Cardiac fibroblast (primary cell): ENCODE measurements at regions not wholly inside any gene's neighbourhood (a gene's known extent, or its start where the extent isn't known, plus 50 kb on each side); places are given as distances from the start of the nearest gene placed in this dataset.

Source experiments
- DNase-seq, 2 donors: peaks; one replicate each; pipeline versions ENCODE4 v3.0.0 to v3.0.0-alpha.2; 2010; ENCODE audit warnings: low read depth in 2 of 2
- H3K4me3 ChIP-seq, 2 donors: replicated peaks in 1 of 2; 1 replicate in 1 of 2; 2 replicates in 1 of 2; pipeline ENCODE4 v1.5.1; 2011; ENCODE audit warnings: low read depth in 2 of 2, low read length in 2 of 2, mild to moderate bottlenecking in 2 of 2, moderate library complexity in 1 of 2
- TF ChIP-seq, protein P1 (sequence below): IDR thresholded peaks from one replicate; pipeline ENCODE4 v1.5.1; 2011; ENCODE audit warnings: low read depth, mild to moderate bottlenecking, low read length, inconsistent platforms

DNA sequence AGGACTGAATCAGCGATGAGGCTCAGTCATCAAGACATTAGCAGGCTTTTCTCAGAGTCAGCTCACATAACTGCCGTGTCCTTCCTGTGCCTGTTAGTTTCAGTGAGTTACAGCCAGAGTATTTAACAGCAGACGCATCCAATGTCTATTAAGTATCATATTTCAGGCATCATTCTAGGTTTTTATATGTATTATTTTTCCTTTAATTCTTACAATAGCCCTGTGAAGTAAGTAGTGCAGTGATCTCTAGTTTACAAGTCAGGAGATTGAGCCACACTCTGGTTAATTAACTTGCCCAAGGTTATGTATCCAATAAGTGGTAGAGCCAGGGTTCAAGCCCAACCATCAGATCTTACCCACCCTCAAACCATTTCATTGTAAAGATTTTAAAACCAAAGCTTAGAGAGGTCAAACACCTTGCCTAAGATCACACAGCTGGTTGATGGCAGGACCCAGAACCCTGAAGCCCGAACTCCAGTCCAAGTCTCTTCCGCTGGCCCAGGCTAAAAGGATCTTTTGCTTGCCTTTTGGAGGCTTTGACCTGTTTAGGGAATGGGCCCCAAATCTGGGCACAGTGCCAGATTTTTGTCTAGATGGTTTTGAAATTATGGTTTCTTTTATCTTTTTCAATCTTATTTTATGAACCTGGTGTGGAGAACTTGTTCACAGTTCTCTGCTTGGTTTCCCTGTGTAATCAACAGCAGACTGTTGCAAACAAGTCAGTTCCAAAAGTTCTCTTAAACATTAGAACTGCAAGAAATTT is 261.2 kb upstream of the CLINT1 start:
- TF ChIP-seq, protein P1, sequence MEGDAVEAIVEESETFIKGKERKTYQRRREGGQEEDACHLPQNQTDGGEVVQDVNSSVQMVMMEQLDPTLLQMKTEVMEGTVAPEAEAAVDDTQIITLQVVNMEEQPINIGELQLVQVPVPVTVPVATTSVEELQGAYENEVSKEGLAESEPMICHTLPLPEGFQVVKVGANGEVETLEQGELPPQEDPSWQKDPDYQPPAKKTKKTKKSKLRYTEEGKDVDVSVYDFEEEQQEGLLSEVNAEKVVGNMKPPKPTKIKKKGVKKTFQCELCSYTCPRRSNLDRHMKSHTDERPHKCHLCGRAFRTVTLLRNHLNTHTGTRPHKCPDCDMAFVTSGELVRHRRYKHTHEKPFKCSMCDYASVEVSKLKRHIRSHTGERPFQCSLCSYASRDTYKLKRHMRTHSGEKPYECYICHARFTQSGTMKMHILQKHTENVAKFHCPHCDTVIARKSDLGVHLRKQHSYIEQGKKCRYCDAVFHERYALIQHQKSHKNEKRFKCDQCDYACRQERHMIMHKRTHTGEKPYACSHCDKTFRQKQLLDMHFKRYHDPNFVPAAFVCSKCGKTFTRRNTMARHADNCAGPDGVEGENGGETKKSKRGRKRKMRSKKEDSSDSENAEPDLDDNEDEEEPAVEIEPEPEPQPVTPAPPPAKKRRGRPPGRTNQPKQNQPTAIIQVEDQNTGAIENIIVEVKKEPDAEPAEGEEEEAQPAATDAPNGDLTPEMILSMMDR = no peak
- DNase-seq = peak in 1 of 2 donors; percentile 23
- no peak overlapping the region for H3K4me3 ChIP-seq

DNA sequence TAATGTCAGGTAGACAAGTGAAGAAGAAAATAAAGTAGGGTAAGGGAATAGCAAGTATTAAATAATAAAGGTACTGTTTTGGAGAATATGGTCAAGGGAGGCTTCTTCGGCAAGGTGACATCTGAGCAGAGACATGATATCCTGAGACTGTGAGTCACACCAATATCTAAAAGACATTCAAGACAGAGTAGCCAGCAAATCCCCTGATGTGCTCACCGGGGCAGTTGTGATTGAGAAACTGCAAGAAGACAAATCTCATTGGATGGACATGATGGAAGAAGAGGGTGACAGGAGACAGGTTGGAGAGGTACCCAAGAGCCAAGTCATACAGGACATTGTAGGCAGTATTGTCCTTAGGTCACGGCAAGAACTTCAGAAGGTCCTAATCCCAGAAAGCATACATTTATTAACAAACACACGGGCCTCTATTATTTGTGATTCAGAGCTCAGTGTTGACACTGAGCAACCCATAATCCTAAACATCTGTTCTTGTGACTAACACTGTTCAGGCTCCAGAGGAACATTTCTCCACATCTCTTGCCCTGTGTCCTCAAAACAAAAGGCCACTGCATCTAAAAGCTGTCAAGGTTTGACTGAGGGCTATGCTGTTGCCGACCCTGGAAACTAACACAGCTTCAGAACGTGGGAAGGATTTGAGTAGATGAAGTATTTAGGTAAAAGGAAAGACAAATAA is 258.7 kb upstream of the CLINT1 start:
- TF ChIP-seq, protein P1 = no peak
- DNase-seq = peak in 1 of 2 donors; percentile 21
- H3K4me3 ChIP-seq = no peak overlapping the region

DNA sequence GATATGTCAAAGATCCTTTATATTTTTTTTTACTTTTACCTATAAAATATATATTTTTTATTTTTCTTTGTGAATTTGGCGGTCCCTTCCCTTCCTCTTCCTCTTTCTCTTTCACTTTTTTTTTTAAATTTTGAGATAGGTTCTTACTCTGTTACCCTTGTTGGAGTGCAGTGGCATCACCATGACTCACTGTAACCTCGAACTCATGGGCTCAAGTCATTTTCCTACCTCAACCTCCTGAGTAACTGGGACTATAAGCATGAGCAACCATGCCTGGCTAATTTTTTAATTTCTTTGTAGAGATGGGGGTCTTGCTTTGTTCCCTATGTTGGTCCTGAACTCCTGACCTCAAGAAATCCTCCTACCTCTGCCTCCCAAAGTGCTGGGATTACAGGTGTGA is 258.0 kb upstream of the CLINT1 start:
- no peak overlapping the region for H3K4me3 ChIP-seq
- TF ChIP-seq, protein P1 = no peak
- DNase-seq = no peak

DNA sequence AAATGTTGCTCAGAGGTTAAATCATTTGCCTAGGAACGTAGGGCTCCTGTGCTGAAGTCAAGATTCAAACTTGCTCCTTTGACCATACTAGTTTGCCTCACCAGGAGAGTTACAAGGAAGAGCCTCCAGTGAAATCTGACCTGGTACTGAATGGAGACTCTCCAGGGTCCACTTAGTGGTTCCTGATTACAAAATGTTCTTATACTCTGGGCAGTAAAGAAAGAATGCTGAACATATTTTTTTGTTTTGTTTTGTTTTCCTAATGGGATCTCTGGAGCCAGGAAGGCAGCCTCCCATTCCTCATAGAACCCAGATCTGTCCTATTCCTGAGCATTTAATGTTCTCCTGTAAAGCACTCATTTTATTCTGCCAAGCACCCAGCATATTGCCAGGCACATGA is 256.5 kb upstream of the CLINT1 start:
- H3K4me3 ChIP-seq = no peak overlapping the region
- DNase-seq = no peak
- TF ChIP-seq, protein P1 = no peak

DNA sequence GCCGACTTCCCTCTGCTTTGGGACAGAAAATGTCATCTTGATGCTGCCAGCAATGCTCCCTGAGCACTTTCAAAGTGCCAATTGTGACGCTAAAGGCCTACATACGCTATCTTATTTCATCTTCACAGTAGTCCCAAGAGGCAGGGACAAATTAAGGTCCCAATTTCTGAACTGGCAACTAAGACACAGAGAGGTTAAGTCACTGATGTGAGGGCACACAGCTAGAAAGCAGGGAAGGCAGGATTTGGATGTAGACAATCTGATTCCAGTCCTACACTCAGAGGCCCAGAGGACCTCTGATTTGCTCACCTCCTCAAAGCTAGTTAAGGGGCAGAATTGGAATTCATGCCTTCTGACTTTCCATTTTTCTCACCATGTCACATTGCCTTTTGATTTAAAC is 249.2 kb upstream of the CLINT1 start:
- H3K4me3 ChIP-seq = no peak overlapping the region
- no peak for DNase-seq
- TF ChIP-seq, protein P1 = no peak

DNA sequence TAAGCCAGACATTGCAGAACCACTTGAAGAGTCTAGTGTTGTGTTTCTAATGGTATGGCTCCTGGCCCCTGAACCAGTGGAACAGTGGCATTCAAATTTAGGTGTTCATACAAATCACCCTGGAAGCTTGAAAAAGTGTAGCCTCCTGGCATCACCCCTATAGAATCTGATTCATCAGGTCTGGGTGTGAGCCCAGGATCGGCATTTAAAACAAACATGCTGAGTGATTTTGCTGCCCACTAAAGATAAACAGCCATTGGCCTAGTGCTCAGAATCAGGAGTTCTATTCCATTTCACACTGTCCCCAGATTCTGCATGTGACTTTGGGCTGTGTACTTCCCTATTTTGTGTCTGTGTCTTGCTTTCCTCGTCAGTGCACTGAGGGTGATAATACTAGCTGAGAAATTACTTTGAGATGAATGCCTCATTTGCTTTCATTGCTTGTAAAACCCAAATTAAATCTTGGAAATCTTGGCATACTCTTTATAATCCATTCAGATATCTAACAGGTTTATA is 241.5 kb upstream of the CLINT1 start:
- no peak overlapping the region for H3K4me3 ChIP-seq
- TF ChIP-seq, protein P1 = no peak
- DNase-seq = no peak
